ENCODE measurements at regions not wholly inside any gene's neighbourhood (a gene's known extent, or its start where the extent isn't known, plus 50 kb on each side); places are given as distances from the start of the nearest gene placed in this dataset.
A peak's percentile ranks its signal among the peaks of the same experiment; 100 is the strongest.

DNA sequence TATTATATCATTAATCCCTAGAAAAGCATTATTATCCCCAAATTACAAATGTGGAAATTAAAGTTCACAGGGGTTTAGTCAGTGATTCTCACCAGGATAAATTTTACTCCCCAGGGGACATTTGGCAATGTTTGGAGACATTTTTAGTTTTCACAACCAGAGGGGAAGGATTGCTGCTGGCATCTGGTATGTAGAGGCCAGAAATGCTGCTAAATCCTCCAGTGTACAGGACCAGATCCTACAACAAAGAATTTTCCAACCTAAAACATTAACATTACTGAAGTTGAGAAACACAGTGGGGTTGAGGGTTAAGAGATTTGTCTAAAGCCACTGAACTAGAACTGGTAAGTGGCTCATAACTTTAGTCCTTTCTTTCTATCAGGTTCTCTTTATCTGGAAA, 162.0 kb upstream of the SYT6 start:
- ATAC-seq (no peak), DNase-seq (ENCODE audit: low spot score) (no peak)

DNA sequence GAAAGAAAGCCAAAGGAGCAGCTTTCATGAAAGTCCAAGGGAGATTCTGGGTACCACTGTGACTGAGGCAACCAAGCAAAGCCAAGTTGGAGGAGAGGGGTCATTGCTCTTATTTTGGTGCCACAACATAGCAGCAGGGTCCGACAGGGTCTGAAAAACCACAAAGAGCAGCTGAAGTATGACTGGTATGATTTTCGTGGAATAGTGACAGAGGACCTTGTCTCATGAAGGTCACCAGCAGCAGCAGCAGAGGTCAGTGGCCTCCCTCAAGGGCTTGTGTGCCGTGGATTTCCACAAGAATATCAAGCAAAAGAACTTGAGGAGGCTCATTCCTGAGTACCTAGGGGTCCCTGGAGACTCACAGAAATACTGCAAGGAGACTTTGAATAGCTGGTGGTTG, 160.9 kb upstream of the SYT6 start:
- ATAC-seq (no peak), DNase-seq (ENCODE audit: low spot score) (no peak)

DNA sequence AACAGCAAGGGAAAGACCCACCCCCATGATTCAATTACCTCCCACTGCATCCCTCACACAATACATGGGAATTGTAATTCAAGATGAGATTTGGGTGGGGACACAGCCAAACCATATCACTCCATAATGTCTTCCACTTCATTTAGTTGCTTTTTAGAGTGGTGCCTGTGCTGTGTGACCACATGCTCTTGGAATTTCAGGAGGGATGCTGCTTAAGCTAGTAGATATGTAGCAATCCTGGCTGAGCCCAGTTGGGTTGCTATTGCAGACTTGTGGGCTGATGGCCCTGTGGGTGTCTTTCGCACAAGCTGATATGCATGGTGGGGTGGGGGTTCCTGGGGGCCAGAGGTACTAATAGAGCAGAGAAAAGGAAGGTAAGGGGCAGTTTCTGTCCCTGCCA, 160.4 kb upstream of the SYT6 start:
- ATAC-seq (no peak), DNase-seq (ENCODE audit: low spot score) (no peak)

DNA sequence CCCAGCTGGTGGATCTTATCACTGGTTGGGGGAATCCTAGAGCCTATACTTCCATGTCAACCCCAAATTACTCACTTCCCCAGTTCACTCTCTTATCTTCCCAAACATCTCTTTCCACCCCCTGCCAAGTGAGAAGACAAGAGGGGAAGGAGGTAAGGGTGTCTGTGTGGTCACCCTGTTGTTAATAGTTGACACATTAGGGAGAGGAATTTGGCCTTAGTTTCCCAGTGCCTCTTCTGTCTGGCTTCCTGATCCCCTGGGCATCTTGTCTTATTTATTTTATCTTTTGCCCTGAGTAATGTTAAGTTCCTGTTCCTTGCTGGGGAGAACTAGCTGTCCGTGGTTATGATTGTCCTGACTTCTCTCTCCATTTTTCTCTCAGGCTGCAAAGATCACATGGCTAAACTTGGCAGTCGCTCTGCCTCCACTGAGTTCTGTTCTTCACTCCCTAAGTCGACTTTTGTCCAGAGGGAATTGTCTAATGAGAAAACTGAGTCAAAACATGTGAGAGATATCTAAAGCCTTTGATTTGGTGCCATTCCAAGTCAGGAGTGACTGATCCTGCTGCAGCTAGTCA, 157.1 kb upstream of the SYT6 start:
- DNase-seq (ENCODE audit: low spot score) (no peak), ATAC-seq (no peak)

DNA sequence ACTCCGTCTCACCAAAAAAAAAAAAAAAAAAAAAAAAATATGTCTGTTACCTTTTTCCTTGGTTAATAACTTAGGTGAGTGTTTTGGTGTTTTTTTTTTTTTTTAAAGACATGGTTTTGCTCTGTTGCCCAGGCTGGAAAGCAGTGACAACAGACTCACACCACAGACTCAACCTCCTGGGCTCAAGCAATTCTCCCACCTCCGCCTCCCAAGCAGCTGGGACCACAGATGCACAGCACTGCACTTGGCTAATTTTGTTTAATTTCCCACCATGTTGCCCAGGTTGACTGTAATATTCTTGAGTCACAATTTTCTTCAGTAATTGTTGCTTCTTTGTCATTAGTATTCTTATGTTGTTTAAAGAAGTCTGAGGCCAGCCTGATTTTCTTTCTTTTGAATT, 149.2 kb upstream of the SYT6 start:
- no peak for DNase-seq (ENCODE audit: low spot score)
- ATAC-seq = no peak

DNA sequence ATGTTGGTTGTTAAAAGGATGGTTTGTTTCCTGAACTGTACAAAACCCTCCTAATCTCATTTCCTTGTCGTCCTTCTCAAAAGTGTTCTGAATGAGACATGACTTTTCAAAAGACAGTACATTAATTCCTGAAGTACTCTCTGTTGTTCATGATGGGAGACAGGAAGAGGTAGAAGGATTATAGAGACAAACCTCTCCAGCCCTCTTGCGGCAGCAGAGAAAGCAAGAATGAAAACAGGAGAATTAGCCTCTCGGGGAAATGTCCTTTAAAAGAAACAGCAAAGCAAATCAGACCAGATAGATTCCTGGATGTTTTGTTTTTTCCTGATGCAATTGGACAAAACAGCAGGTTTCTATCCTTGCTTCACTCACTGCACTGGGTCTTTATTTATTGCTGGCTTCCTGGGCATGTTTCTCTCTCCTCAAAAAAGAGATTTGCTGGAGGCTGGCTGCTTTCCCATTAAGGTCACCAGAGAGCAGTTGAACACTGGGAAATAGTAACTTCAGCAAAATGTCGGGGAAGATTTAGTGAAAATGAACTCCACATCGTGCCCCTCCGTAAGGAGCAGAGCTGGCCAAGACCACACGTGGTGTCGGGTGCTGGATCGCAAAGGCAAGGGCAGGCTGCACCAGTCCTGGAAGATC, 145.8 kb upstream of the SYT6 start:
- no peak for ATAC-seq
- no peak for DNase-seq (ENCODE audit: low spot score)

DNA sequence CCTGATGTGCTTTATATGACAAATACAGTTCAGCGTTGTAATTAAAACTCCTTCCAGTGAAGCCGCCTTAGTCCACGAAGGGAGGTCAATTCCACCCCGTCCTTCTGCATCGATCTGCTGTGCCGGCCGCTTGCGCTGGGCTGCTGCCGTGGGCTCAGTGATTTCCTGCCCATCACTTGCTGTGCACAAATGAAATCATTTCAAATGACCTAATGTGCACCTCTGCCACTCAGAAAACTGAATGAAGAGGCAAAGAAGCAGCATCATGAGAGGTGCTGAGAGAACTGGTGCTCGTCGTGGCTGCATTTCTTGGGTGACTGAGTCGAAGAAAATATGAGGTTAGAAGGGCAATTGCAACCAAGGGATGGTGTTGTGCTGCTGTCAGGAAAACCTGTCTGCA, 144.3 kb upstream of the SYT6 start:
- DNase-seq (ENCODE audit: low spot score) (no peak), ATAC-seq (no peak)

DNA sequence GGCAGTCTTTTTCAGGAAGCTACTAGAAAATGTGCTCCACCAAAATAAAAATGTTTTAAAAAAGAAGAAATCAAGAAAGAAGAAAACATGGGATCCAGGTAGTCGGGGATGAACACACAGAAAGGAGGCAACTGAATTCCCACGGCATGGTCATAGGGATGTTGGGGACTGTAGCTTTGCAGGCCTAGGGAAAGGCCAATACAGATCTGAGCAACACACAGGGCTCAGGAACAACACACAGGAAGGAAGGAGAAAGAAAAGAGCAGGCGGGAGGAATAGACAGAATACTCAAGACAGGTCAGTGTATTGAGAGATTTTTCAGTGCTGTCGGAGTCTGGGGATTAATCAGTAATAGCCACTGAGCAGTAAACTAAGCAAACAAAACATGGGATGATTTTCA, 142.7 kb upstream of the SYT6 start:
- DNase-seq (ENCODE audit: low spot score) (no peak), ATAC-seq (no peak)

DNA sequence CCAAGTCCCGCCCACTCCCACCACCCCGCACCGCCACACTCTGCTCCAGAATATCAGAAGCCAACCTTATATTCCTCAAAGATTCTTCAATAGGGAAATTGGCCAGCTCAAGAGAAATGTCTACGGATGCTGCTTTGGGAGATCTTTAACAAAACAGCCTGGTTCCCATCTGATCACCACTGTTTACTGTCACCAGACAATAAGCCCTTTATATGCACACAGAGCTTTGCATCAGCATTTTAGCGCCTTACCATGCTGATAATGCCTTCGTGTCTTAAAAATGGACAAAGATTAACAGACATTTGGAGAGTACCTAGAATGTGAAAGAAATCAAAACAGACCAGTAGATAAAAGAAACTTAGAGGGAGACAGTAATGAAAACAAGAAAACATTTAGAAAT, 141.7 kb upstream of the SYT6 start:
- DNase-seq (ENCODE audit: low spot score) = no peak
- ATAC-seq = no peak

DNA sequence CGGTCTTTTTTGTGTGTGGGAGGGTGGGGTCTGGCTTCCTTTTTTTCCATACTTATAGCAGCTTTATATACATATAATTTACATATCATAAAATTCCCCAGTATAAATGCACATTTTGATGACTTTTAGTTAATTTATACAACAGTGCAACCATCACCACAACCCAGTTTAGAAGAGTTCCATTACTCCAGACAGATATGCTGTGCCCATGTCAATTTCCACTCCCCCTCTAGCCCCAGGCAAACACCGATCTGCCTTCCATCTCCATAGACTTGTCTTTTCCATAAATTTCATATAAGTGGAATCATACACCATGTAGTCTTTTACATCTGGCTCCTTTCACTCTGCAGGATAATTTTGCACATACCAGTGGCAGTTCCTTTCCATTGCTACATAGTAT, 139.2 kb upstream of the SYT6 start:
- DNase-seq (ENCODE audit: low spot score) (no peak), ATAC-seq (no peak)

DNA sequence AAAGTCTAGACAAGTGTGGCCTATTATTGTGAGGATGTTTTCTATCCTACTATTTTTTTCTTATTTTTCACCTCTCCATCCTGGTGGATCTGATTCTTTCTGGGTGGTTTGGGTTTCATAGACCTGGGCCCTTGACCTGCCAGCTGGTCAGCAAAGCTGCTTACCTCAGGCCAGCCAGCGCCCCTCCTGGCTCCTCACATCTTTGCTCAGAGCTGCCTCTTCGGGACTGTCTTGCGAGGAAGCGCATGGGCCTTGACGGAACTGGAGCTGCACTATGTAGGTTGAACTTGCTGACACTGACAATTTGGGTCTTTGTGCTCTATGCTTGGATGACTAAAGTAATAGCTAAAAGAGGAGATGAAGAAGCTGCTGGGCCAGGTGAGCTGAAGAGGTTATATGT, 138.5 kb upstream of the SYT6 start:
- ATAC-seq = no peak
- DNase-seq (ENCODE audit: low spot score) = no peak

DNA sequence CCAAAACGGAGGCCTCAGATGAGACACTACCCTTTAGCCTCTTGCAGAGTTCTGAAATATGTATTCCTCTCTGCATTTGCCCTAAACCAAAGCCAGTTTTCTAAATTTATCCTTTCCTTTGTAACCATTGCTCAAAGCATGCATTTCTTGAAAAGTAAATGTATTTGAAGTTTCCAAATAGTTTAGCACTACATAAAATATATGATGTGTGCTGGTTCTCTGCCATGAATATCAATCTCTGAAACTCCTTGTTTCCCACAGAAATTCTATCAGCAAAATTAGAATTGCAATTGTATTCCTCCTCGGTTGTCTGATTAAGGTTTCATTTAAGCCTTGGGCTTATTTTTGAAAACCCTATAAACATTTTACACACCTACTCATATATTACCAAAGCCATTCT, 137.1 kb upstream of the SYT6 start:
- ATAC-seq (no peak), DNase-seq (ENCODE audit: low spot score) (no peak)

DNA sequence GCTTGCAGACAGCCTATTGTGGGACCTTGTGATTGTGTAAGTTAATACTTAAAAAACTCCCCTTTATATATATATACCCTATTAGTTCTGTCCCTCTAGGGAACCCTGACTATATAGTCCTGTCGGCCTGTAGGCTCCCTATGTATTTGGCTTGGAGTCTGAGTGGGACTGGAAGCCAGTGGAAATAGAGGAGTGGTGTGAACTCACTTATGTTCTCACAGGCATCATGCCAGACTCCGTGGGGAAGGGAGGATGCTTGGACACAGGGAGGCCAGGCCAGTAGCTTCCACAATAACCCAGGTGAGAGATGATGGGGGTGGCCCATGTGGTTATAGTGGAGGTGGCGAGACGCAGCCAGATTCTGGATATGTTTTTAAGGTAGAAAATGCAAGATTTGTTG, 136.7 kb upstream of the SYT6 start:
- ATAC-seq (no peak), DNase-seq (ENCODE audit: low spot score) (no peak)

DNA sequence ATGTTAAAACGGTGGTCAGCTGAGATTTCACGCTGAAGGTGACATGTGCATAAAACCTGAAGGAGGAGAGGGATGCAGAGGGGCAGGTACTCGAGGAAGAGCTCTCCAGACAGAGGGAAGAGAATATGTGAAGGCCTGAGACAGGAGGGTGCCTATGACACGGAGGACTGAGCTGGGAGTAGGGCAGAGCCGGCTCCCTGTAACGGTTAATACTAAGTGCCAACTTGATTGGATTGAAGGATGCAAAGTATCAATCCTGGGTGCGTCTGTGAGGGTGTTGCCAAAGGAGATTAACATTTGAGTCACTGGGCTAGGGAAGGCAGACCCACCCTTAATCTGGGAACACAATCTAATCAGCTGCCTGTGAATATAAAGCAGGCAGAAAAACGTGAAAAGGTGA, 136.2 kb upstream of the SYT6 start:
- ATAC-seq (no peak), DNase-seq (ENCODE audit: low spot score) (no peak)

DNA sequence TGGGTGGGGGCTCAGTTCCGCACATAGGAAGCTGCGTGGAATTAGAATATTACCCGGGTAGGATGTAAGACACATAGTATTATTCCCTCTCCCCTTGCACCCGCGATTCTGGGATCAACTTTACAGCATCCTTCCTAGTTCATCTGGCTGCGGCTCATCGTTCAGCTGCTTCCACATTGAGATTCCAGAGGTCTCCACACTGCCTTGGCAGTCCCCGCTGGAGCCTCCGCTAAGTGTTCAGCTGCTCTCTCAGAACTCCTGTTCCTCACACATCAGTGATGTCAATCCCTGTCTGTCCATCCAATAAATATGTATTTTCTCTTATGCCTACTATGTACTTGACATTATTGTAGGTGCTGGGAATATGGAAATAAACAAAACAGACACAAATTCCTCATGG, 135.6 kb upstream of the SYT6 start:
- DNase-seq (ENCODE audit: low spot score) (no peak), ATAC-seq (no peak)

DNA sequence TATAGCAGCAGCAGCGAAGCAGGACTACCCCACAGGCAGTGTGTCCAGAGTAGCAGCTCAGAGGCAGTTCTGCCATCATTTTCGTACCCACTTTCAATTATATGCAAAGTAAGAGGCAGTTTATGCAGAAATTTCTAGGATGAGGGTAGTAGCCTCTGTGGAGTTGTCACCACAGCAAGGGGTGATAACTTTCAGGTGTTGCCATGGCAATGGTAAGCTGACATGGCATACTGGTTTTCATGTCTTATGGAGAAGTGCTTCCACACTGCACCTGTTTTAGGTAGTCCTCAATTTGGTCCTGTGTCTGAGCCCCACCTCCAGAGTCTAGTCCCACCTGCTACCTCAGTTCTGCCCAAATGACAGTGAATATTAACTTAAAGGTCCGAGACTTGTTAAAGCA, 133.3 kb upstream of the SYT6 start:
- DNase-seq (ENCODE audit: low spot score) = no peak
- ATAC-seq = no peak

DNA sequence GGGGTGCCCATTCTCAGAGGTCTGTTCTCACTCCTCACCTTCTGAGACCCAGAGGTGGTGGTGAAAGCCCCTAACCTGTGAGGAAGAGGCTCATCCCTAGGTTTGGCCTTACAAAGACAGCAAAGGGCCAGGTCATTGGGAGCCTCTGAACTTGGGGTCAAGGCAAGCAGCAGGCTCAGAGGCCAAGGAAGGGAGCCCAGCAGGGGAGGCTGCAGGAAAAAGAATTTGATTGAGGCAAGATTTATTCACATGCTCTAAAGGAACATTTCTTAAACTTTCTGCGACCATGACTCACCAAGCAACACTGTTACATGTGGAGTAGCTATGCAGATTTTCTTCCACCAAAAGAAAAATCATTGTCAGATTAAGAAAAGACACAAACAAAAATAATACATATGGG, 132.5 kb upstream of the SYT6 start:
- ATAC-seq (no peak), DNase-seq (ENCODE audit: low spot score) (no peak)

DNA sequence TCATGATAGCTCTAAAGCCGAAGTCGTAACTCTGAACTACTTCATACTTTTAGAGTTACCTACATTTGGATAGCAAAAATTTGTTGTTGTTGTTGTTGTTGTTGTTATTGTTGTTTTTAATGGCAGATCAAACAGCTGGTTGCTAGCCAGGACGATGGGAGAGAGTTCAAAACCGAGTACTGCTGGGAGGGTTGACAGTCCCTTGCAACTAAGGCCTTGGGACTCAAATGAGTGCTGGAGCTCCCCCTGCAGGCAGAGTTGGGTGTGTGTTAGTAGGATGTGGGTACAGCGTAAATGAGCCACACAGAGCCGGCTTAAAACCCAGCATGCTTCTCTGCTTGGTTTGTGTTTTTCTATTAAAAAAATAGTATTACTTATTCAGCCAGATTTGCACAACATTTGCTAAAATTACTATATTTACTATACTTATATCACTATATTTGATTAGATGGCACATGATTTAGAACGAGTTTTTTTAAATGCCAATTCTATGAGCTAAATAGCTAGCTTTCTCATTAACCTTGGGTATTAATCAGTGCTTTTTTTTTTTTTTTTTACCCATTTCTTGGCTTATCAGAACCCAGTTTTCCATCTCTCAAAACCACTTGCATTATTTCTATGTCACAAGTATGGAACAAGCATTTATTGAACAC, 129.2 kb upstream of the SYT6 start:
- DNase-seq (ENCODE audit: low spot score) (peak; percentile 79), ATAC-seq (peak; percentile 100)

DNA sequence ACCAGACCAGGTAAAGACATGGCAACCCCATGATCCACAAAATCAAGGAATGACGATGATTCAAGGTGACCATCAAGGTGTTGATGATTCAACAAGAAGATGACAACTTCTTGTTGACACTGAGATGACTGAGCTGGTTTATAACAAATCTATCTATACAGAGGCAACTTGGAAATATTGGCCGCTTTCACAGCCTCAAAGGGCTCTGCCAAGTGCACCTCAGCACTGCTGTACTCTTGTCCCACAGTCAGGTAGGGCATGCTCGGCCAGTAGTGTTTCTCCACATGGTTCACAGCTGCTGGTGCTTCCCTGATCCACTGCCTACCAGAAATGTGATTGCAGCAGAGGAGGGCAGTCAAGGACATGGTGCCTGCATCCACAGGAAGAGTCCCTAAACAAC, 125.2 kb upstream of the SYT6 start:
- DNase-seq (ENCODE audit: low spot score) (no peak), ATAC-seq (no peak)

DNA sequence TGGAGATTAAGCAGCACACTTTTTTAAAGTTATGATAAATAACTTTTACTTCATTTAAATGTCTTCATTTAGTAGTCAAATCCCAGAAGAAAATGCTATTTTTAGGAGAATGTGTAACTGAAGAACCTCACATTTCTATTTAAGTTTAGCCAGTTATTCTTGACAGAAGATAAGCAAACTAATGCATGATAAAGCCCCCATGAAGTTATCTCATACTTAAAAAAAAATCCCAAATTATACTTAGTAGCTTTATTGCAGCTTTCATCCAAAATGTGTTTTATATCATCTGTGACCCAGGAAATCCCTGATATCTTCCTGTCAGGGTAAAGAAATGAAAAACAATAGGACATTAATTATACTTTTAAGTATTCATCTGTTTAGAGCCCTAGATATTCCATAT, 124.8 kb upstream of the SYT6 start:
- no peak for ATAC-seq
- no peak for DNase-seq (ENCODE audit: low spot score)

DNA sequence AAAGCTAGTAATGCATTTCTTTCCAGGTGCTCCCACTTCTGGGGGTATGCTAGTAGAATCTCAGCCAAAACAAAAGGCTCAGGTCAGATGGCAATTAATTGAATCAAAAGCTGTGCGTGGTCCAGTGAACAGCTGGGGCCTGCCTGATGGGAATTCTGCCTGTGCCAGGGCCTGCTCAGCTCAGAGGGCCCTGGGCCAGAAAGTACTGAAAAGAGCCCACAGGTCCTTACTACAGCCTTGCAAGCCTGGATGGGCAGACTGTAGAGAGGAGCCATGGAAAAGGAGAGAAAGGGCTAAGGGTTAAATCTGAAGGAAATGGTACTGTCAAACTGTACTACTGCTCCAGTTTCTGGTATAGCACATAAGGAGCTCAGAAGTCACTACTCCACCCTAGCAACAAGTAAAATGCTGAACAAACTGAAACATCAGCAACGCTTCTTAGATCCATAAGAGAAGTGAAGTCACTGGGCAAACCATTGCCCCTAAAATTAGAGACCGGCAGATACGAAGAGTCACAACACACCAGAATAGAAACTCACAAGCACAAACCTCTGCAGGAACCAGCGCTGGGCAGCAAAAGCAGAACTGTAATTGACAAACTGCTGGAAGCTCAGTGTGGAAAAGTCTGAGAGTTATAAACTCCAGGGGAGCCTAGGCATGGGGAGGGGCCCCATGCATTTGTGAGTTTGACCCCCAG, 121.1 kb upstream of the SYT6 start:
- ATAC-seq = no peak
- no peak for DNase-seq (ENCODE audit: low spot score)

DNA sequence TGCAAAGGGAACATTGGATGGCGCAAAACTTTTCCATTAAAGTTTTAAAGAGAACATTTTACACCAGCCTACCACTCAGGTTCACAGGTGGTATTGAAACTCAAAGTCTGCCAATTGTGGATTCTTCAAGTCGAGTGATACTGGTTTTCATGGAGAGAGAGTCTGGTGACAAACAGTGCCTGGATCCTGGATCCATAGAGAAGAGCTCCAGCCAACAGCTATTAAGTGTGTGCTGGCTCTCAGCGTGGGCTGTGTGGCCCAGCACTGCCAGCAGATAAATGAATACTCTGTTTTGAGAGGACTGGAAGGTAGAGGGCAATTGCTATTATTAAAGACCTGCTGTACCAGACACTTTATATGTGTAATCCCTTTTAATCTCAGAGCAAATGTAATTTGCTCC, 118.9 kb upstream of the SYT6 start:
- DNase-seq (ENCODE audit: low spot score) = no peak
- ATAC-seq = no peak

All from left lobe of liver (tissue), 2 donors.